Right hindlimb (tissue), 1 donor: ENCODE measurements at regions not wholly inside any gene's neighbourhood (a gene's known extent, or its start where the extent isn't known, plus 50 kb on each side); places are given as distances from the start of the nearest gene placed in this dataset.
A peak's percentile ranks its signal among the peaks of the same experiment; 100 is the strongest.

ENCODE experiments used
- DNase-seq: peaks from one replicate; pipeline ENCODE4 v3.0.0-alpha.2; 2018

DNA sequence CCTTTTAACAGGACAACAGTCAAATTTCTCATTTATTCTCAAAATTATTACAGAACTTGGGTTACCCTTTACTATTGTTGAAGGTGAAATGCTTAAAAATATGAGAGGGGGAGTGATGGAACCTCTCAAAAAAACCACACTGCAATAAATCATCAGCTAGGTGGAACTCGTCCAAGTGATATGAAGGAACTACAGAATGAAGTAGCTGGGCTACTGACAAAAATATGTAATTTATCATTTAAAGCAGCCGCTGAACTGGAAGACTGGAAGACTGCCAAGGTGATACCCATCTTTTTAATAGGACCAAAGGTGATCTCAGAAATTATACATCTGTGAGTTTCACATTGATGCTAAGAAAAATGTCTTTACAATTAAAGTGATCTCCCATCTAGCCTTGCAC, 597.7 kb upstream of the TENM3 start:
- no peak for DNase-seq

DNA sequence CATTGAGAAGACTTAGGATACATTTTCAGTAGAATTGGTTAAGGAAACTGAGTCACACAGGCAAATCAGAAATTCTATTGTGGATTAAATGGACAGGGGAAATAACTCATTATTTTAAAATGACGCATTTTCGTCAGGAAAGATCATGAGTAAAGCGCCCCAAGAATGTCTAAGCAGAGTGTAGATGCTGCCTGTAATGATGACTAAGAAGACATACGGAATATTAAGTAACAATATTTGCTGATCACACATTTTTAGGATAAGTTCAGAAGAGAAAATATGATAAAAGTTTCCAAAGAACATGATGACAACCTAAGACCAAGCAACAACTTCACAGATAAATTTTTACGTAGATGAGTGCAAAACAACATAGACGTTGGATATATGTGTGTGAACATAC, 596.3 kb upstream of the TENM3 start:
- no peak for DNase-seq

GRCh38 chr4:181647396-181648147, 595.6 kb upstream of the TENM3 start:
- peak; percentile 25 for DNase-seq

GRCh38 chr4:181650033-181650825, 593.0 kb upstream of the TENM3 start:
- no peak for DNase-seq

GRCh38 chr4:181656748-181657147, 586.5 kb upstream of the TENM3 start:
- no peak for DNase-seq

DNA sequence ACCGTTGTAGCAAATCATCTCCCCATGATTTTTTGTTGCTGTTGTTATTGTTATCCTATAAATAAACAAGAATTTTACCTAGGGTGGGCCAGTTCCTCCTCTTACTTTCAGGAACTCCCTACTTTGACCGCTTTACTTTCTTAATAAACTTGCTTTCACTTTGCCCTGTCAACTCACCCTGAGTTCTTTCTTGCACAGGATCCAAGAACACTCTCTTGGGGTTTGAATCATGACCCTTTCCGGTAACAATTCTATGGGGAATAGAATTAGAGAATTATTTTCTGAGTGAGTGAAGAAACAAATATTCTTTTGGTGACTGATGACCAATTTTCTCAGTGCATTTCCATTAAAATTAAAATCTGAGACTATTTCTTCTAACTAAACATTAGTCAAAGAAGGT, 584.0 kb upstream of the TENM3 start:
- no peak for DNase-seq

- DNase-seq, result no peak
Observed at GRCh38 chr4:181659876-181660275, 583.3 kb upstream of the TENM3 start.

DNA sequence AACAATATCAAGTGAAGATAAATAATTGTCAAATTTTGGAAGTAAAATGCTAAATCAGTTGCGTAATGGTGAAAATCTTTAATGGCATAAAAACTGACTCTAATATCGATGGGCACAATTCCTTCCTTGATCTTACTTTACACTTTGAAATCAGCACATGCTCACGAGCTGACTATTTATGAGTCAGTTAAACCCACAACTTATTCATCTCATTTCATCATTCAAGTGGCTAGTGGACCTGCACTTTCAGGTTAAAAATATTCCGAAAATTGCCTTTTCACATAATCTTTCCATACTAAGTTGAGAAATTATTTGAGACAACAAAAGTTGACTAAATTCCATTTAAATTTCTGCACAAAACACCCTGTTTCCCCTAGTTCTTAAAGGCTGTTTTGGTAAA, 582.1 kb upstream of the TENM3 start:
- DNase-seq, result no peak

DNA sequence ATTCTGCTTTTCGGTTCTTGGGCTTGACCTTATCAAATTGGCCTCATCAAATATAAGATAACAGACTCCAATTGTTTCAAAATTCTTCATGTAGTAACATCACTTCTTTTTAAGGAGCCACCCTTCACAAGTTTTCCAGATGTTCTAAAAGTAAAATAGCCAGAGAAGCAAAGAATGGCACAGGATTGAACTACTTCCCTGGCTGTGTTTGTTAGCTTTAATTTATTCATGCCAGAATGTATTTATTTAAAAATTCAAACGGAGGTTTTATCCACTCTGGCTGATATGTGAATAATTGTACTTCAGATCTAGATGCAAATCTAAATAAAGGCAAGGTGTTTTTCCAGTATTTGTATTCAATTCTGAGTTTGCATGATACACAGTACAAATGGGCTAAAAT, 581.3 kb upstream of the TENM3 start:
- DNase-seq, result no peak

DNA sequence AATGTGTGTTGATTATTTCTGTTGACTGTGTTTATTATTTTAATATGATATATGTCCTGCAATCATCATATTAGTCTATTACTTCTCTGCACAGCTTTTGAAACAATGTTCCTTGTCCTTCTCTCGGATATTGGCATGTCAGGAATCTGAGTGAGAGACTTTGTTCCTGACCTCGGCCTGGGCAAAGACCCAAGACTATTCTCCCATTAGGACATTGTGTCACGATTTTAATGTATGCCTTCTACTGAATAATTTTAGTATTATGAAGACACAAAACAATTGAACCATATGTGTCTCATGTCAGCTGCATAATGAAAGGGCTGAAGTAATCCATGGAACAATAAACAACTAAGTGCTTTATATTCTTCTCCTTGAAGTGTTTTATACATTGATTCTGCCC, 580.8 kb upstream of the TENM3 start:
- no peak for DNase-seq

GRCh38 chr4:181670506-181670905, 572.7 kb upstream of the TENM3 start:
- DNase-seq, result no peak

- no peak for DNase-seq
Observed at GRCh38 chr4:181671672-181672071, 571.5 kb upstream of the TENM3 start.

- DNase-seq, result no peak
Observed at GRCh38 chr4:181672751-181673150, 570.5 kb upstream of the TENM3 start.

- no peak for DNase-seq
Observed at GRCh38 chr4:181674315-181674875, 568.8 kb upstream of the TENM3 start.

- DNase-seq, result no peak
Observed at GRCh38 chr4:181676546-181676945, 566.7 kb upstream of the TENM3 start.

DNA sequence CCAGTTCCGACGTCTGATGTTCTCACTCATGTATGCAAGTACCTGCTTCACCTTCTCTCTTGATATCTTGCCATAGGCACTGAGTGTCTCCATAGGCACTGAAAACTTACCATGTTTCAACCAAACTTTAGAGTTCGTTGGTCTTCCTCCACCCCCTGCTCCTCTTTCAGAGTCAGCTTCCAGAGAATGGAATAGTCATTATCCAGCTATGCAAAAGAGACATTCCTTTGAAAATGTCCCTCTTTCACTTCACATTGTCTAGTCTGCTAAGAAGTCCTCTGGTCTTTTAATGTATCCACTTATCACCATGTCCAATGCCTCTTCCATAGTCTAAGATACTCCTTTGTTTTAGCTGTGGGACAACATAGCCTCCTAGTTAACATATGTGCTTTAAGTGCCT, 566.0 kb upstream of the TENM3 start:
- no peak for DNase-seq

DNA sequence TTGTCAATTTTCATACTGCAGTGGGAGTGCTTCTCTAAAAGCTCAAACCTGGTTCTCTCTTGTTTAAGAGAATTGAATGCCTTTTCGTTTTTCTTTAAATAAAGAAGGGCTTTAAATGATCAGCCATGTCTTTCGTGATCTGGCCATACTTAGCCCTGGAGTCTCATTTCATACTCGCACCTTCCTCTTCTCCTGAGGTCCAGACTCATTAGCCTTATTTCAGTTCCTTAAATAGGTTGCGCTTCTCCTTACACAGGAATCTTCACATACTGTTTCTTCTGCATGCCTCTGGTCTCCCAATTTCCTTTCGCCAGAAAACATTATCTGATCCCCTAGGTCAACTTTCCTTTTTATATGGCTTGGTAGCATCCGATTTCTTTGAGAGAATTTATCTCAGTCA, 565.6 kb upstream of the TENM3 start:
- DNase-seq, result no peak

DNA sequence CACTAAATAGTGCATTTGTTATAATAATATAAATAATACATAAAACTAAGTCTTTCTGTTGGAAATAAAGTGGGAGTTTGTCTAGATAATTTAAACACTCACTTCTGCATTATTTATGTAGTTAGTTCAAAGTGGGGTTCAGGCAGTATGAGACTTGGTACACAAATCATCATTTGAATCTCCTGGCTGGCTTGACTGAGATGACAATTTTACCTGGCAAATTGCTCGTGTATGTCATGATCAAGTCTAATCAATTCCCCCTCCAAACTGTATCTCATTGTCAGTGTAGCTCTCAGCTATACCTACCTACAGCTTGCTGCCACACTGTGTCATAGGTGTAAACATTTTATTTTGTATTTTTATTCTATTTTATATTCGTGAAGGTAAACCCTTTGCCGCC, 563.4 kb upstream of the TENM3 start:
- no peak for DNase-seq

- DNase-seq, result no peak
Observed at GRCh38 chr4:181682367-181683047, 560.7 kb upstream of the TENM3 start.

DNA sequence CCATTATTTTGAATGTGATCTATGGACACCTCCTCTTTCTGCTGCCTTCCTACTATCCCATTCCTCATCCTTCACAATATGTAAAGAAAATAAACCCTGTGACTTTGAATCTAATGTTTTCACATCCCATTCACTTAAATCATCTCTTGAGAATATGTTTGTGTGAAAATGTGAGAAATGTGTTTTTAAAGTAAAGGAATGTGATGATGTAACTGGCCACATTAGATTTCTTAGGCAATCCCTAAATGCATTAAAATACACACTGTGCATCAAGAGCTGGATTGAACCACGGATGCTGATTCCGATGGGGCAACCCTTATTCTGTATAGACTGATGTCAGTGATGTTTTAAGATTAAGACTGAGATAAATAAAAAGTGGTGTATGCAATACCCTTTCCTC, 558.9 kb upstream of the TENM3 start:
- DNase-seq, result no peak

- DNase-seq, result no peak
Observed at GRCh38 chr4:181685461-181685860, 557.7 kb upstream of the TENM3 start.

GRCh38 chr4:181685911-181686310, 557.3 kb upstream of the TENM3 start:
- no peak for DNase-seq

DNA sequence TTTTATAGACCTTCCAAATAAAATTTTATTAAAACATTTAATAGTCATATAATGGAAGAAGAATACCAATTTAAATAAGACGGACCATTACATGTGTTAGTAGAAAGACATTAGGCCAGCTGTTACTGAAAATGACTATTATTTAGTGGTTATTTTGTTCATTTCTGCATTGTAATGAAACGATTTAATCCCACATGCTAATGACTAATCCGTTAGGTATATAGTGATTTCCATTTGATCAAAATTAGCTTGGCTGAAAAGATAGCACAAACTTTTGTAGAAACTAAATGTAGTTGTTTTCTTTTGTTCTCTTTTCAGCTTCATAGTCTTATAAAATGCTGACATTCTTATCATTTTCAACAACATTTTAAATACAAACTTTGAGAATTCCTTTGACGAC, 556.1 kb upstream of the TENM3 start:
- no peak for DNase-seq

DNA sequence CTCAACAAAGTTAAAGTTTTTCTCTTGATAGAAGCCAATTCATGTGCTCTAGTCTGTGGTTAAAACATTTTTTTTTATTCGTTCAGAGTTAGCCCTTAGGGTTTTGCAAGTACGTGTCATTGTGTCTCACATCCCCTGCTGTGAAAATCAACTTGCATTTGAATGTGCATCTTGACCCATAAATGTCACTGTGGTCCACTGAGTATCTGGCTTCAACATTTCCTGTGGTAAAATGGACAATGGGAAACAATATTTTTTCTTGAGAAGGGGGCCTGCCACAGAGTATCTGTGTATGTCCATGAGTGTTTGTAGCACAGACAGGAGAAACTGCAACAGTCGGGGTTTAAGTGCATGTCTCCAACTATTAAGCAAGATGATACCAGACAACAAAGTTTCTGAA, 554.8 kb upstream of the TENM3 start:
- no peak for DNase-seq
